ENCODE measurements at regions not wholly inside any gene's neighbourhood (a gene's known extent, or its start where the extent isn't known, plus 50 kb on each side); places are given as distances from the start of the nearest gene placed in this dataset.

DNA sequence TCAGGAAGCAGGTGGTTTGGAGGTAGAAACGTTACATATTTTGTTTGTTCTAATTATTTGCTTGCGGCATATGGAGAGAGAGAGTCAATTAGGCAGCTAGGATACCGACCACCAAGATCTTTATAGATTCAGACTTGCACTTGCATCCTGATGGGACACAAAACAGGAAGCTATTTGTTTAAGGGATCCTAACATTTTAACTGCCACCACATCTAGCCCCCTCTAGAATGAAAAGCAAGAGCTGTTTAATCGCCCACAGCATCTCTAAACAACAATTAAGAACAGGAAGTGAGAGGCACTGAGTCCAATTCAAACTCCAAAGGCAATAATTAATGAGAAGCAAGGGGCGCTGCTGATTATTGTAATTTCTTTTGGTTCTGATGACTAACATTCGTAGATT, 182.0 kb upstream of the LINC00305 start:
- Histone ChIP-seq H3K79me1 (ENCODE audit: low read length) (no peaks in the 10 kb centered on the region), H2AK5ac (ENCODE audit: low read length) (no peak overlapping the region), H2BK12ac (ENCODE audit: low read length) (no peak overlapping the region), H2BK120ac (ENCODE audit: insufficient read depth, low read length, poor library complexity) (no peak overlapping the region), H3K9ac (ENCODE audit: low read length) (no peak overlapping the region), H2AFZ (ENCODE audit: insufficient read depth, low read length, poor library complexity) (no peak overlapping the region), H4K91ac (ENCODE audit: low read depth, low read length) (no peak overlapping the region), H3K36me3 (ENCODE audit: control insufficient read depth in 1 of 2, insufficient read depth in 2 of 2, low read length in 2 of 2) (no peaks in the 10 kb centered on the region), H3K4me2 (ENCODE audit: low read length) (no peak overlapping the region), H3K14ac (ENCODE audit: low read length) (no peak overlapping the region), H2BK5ac (ENCODE audit: low read depth, low read length, poor library complexity) (no peak overlapping the region), H3K27me3 (ENCODE audit: insufficient read depth, low read length) (no peaks in the 10 kb centered on the region), H4K12ac (ENCODE audit: low read depth, low read length) (no peak overlapping the region), H4K8ac (ENCODE audit: low read depth, low read length) (no peak overlapping the region), H3K9me3 (ENCODE audit: insufficient read depth, low read depth, low read length) (no peaks in the 10 kb centered on the region), H3K4ac (ENCODE audit: low read depth, low read length) (no peak overlapping the region), H3K4me1 (ENCODE audit: control insufficient read depth in 1 of 2, insufficient read depth in 2 of 2, low read length in 2 of 2) (peaks cover 0 to 2% of the 10 kb centered on the region in 2 experiments), H3K18ac (ENCODE audit: low read length) (no peak overlapping the region), H3K23ac (ENCODE audit: low read length) (no peak overlapping the region), H3K79me2 (ENCODE audit: control insufficient read depth, insufficient read depth, low read length, poor library complexity) (no peaks in the 10 kb centered on the region), H3K27ac (ENCODE audit: low read depth, low read length) (no peak overlapping the region), H3K4me3 (ENCODE audit: low read depth, low read length) (no peak overlapping the region)
- no peak for DNase-seq
- no CpG with 5 or more reads among the region's 6 CpGs for WGBS (ENCODE audit: extremely low coverage, insufficient coverage, insufficient read length)

DNA sequence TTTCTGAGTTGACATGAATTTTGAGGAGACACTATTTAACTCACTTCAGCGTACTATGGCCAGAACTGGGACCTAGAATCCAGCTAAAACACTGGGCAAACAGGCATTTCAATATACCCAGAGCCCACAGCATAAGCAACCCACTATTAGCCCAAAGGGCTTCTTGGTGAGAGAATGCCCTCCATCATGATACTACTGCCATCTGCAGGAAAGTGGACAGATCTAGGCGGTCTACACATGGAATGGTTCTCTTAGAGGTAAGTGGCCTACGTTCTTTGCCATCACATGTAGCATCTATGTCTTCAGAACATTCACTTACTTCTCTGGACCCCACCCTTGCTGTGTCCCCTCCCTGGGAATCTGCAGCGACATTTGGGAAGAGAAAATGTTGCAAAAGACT, 181.3 kb upstream of the LINC00305 start:
- no peaks in the 10 kb centered on the region for H3K79me1 ChIP-seq (ENCODE audit: low read length)
- H3K4me3 ChIP-seq (ENCODE audit: low read depth, low read length): no peak overlapping the region
- H4K12ac ChIP-seq (ENCODE audit: low read depth, low read length): no peak overlapping the region

DNA sequence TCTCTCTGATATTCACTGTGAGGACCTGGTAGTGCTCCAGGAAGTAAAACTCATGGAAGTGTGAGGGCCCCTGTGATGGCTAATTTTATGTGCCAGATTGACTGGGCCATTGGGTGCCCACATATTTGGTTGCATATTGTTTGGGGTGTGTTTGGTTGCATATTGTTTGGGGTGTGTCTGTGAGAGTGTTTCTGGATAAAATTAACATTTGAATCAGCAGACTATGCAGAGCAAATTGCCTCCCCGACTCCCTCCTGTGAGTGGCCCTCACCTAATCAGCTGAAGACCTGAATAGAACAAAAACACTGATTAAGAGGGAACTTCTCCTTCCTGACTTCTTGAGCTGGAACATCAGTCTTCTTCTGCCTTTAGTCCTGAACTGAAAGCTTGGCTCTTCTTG, 173.3 kb upstream of the LINC00305 start:
- no CpG with 5 or more reads among the region's 1 CpG for WGBS (ENCODE audit: extremely low coverage, insufficient coverage, insufficient read length)
- Histone ChIP-seq H3K79me1 (ENCODE audit: low read length) (no peaks in the 10 kb centered on the region), H3K4me2 (ENCODE audit: low read length) (no peak overlapping the region), H2BK120ac (ENCODE audit: insufficient read depth, low read length, poor library complexity) (no peak overlapping the region), H2BK5ac (ENCODE audit: low read depth, low read length, poor library complexity) (no peak overlapping the region), H3K18ac (ENCODE audit: low read length) (no peak overlapping the region), H4K12ac (ENCODE audit: low read depth, low read length) (no peak overlapping the region), H3K4ac (ENCODE audit: low read depth, low read length) (no peak overlapping the region), H3K14ac (ENCODE audit: low read length) (no peak overlapping the region), H3K9me3 (ENCODE audit: insufficient read depth, low read depth, low read length) (no peaks in the 10 kb centered on the region), H3K9ac (ENCODE audit: low read length) (no peak overlapping the region), H3K27ac (ENCODE audit: low read depth, low read length) (no peak overlapping the region), H2BK12ac (ENCODE audit: low read length) (no peak overlapping the region), H3K36me3 (ENCODE audit: control insufficient read depth in 1 of 2, insufficient read depth in 2 of 2, low read length in 2 of 2) (no peaks in the 10 kb centered on the region), H3K27me3 (ENCODE audit: insufficient read depth, low read length) (no peaks in the 10 kb centered on the region), H2AK5ac (ENCODE audit: low read length) (no peak overlapping the region), H3K79me2 (ENCODE audit: control insufficient read depth, insufficient read depth, low read length, poor library complexity) (no peaks in the 10 kb centered on the region), H3K4me1 (ENCODE audit: control insufficient read depth in 1 of 2, insufficient read depth in 2 of 2, low read length in 2 of 2) (no peaks in the 10 kb centered on the region), H4K8ac (ENCODE audit: low read depth, low read length) (no peak overlapping the region), H3K23ac (ENCODE audit: low read length) (no peak overlapping the region), H4K91ac (ENCODE audit: low read depth, low read length) (no peak overlapping the region), H3K4me3 (ENCODE audit: low read depth, low read length) (no peak overlapping the region), H2AFZ (ENCODE audit: insufficient read depth, low read length, poor library complexity) (no peak overlapping the region)
- no peak for DNase-seq

More for the DNA sequence above, 181.3 kb upstream of the LINC00305 start:
- Histone ChIP-seq H2AFZ (ENCODE audit: insufficient read depth, low read length, poor library complexity) (no peak overlapping the region), H2AK5ac (ENCODE audit: low read length) (no peak overlapping the region), H3K14ac (ENCODE audit: low read length) (no peak overlapping the region), H3K4me2 (ENCODE audit: low read length) (no peak overlapping the region), H3K23ac (ENCODE audit: low read length) (no peak overlapping the region), H2BK5ac (ENCODE audit: low read depth, low read length, poor library complexity) (no peak overlapping the region), H3K9ac (ENCODE audit: low read length) (no peak overlapping the region), H3K4me1 (ENCODE audit: control insufficient read depth in 1 of 2, insufficient read depth in 2 of 2, low read length in 2 of 2) (peaks cover 0 to 2% of the 10 kb centered on the region in 2 experiments), H2BK120ac (ENCODE audit: insufficient read depth, low read length, poor library complexity) (no peak overlapping the region), H2BK12ac (ENCODE audit: low read length) (no peak overlapping the region), H4K8ac (ENCODE audit: low read depth, low read length) (no peak overlapping the region), H3K79me2 (ENCODE audit: control insufficient read depth, insufficient read depth, low read length, poor library complexity) (no peaks in the 10 kb centered on the region), H3K4ac (ENCODE audit: low read depth, low read length) (no peak overlapping the region), H3K18ac (ENCODE audit: low read length) (no peak overlapping the region), H3K36me3 (ENCODE audit: control insufficient read depth in 1 of 2, insufficient read depth in 2 of 2, low read length in 2 of 2) (no peaks in the 10 kb centered on the region), H3K27ac (ENCODE audit: low read depth, low read length) (no peak overlapping the region), H3K27me3 (ENCODE audit: insufficient read depth, low read length) (no peaks in the 10 kb centered on the region), H3K9me3 (ENCODE audit: insufficient read depth, low read depth, low read length) (no peaks in the 10 kb centered on the region), H4K91ac (ENCODE audit: low read depth, low read length) (no peak overlapping the region)
- peak in 1 of 2 donors; percentile 7 for DNase-seq
- no CpG with 5 or more reads among the region's 4 CpGs for WGBS (ENCODE audit: extremely low coverage, insufficient coverage, insufficient read length)

DNA sequence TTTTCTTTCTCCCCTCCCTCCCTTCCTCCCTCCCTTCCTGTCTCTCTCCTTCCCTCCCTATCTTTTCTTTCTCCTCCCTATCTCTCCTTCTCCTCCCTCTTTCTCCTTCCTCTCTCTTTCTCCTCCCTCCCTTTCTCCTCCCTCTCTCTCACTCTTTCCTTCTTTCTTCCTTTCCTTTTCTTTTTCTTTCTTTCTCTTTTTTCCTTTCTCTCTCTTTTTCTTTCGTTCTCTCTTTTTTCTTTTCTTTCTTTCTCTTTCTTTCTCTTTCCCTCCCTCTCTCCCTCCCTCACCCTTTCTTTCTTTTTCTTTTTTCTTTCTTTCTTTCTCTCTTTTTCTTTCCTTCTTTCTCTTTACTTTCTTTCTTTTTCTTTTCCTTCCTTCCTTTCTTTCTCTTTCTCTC, 169.7 kb upstream of the LINC00305 start:
- H3K9me3 ChIP-seq (ENCODE audit: insufficient read depth, low read depth, low read length): no peaks in the 10 kb centered on the region
- no peaks in the 10 kb centered on the region for H3K4me1 ChIP-seq (ENCODE audit: control insufficient read depth in 1 of 2, insufficient read depth in 2 of 2, low read length in 2 of 2)
- H2BK5ac ChIP-seq (ENCODE audit: low read depth, low read length, poor library complexity): no peak overlapping the region
- H3K4ac ChIP-seq (ENCODE audit: low read depth, low read length): no peak overlapping the region
- no peak overlapping the region for H4K91ac ChIP-seq (ENCODE audit: low read depth, low read length)
- no peaks in the 10 kb centered on the region for H3K79me1 ChIP-seq (ENCODE audit: low read length)
- no peak overlapping the region for H4K8ac ChIP-seq (ENCODE audit: low read depth, low read length)
- no peak overlapping the region for H3K23ac ChIP-seq (ENCODE audit: low read length)
- no peak overlapping the region for H2BK12ac ChIP-seq (ENCODE audit: low read length)
- H3K9ac ChIP-seq (ENCODE audit: low read length): no peak overlapping the region
- no peaks in the 10 kb centered on the region for H3K36me3 ChIP-seq (ENCODE audit: control insufficient read depth in 1 of 2, insufficient read depth in 2 of 2, low read length in 2 of 2)
- no peak overlapping the region for H2BK120ac ChIP-seq (ENCODE audit: insufficient read depth, low read length, poor library complexity)
- H3K4me2 ChIP-seq (ENCODE audit: low read length): no peak overlapping the region
- H3K14ac ChIP-seq (ENCODE audit: low read length): no peak overlapping the region
- H4K12ac ChIP-seq (ENCODE audit: low read depth, low read length): no peak overlapping the region
- H3K27me3 ChIP-seq (ENCODE audit: insufficient read depth, low read length): no peaks in the 10 kb centered on the region
- no peak overlapping the region for H2AK5ac ChIP-seq (ENCODE audit: low read length)
- no peaks in the 10 kb centered on the region for H3K79me2 ChIP-seq (ENCODE audit: control insufficient read depth, insufficient read depth, low read length, poor library complexity)
- no peak for DNase-seq
- H3K4me3 ChIP-seq (ENCODE audit: low read depth, low read length): no peak overlapping the region
- H2AFZ ChIP-seq (ENCODE audit: insufficient read depth, low read length, poor library complexity): no peak overlapping the region
- no peak overlapping the region for H3K27ac ChIP-seq (ENCODE audit: low read depth, low read length)
- no CpG with 5 or more reads among the region's 1 CpG for WGBS (ENCODE audit: extremely low coverage, insufficient coverage, insufficient read length)
- H3K18ac ChIP-seq (ENCODE audit: low read length): no peak overlapping the region

All from trophoblast cell (in vitro differentiated cells and primary cell).